Stimulated activated CD8-positive, alpha-beta memory T cell treated with anti-CD3 and anti-CD28 coated beads, Interleukin-7, amount 100 ng/mL, for 24 hours (primary cell): ENCODE measurements at regions not wholly inside any gene's neighbourhood (a gene's known extent, or its start where the extent isn't known, plus 50 kb on each side); places are given as distances from the start of the nearest gene placed in this dataset.

Experiments used
- DNase-seq: peaks from one replicate; pipeline ENCODE4 v3.0.0-alpha.2; 2020; ENCODE audit warnings: low read depth

GRCh38 chr5:123809594-123810221 lies 297.7 kb downstream of the CSNK1G3 start:
- no peak for DNase-seq

DNA sequence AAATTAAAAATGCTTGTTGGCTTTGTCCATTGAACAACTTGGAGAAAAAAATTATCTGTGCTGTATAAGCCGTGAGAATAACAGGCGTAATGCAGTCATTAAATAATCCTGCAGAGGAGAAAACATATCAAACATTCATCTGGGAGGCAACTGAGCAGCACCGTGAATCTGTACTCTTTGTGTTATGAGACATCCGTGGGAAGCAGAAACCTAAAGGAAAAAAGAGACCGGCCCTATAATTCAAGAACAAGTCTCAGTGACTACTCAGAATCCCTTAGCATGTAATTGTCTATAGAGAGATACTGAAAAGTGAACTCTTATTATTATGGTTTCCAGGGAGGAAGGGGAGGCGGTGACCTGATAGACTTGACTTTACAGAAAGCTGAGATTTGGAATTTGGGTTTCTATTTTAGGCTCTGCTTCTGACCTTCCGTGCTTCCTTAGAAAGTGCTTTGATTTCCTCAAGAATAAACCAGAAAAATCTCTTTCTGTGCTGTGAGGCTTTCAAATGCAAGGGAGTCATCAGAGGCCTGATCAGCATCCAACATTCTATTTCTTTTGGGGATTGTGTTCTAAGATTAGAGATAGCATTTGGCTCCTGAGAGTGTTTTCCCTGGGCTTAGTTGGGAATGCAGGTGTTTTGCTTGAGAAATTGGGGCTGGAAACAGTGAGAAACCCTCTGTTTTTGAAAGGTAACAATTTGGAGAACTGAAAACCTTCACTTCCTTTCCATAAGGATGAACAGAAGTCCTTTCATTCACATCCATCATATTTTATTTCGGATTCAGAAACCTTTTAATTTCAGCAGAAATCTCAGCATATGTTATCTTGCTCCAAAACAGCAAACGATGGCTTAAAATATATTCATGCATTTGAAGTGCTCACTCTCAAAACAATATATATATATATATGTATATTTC lies 296.7 kb downstream of the CSNK1G3 start:
- DNase-seq, result no peak

GRCh38 chr5:123807177-123807945 lies 295.4 kb downstream of the CSNK1G3 start:
- no peak for DNase-seq

DNA sequence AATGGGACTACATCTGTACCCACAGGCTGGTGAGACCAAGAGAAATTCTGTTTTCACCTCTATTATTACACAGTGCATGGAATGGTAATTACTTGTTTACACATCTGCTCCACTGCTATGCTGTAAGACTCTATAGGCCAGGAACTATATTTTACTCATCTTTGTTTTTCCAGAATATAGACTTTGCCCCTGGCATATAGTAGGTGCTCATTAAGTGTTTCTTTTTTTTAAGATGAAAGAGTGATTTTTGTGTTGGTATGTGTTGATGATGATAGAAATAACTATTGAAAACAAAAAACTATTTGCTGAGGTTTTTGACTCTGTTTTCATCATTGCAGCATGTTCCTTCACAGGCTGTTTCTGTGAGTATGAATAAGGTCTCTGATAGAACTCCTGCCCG lies 294.7 kb downstream of the CSNK1G3 start:
- DNase-seq, result no peak

GRCh38 chr5:123805300-123805699 lies 293.3 kb downstream of the CSNK1G3 start:
- DNase-seq, result no peak

- no peak for DNase-seq
Observed at GRCh38 chr5:123803359-123803758, 291.4 kb downstream of the CSNK1G3 start.

DNA sequence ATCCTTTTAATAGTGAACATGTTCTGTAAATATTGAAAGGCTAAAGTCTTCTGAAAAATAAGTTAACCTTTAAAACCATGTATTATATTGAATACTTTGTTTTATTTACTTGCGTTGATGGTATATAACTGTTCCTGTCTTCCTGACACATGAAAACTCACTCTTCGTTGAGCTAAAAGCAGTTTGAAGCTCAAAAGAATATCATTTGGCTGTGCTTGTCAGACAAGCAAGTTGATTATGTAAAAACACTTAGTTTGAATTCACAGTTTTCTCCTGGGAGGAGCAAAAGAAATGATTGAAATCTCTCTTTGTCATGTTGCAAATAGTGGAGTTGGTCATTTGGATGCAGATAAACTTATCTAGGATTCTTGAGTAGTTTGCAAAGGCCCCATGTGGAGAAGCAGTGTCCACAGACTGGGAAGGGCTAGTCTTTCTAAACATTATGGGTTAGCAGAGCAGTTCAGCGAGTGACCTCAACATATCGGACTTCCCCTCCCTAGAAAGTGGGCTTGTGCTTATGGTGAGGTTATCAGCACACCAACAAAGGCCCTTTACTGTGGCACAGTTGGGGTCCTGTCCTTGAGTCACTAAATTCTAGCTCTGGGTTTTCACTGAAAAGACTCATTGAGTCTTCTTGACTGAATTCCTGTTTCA lies 290.4 kb downstream of the CSNK1G3 start:
- no peak for DNase-seq

DNA sequence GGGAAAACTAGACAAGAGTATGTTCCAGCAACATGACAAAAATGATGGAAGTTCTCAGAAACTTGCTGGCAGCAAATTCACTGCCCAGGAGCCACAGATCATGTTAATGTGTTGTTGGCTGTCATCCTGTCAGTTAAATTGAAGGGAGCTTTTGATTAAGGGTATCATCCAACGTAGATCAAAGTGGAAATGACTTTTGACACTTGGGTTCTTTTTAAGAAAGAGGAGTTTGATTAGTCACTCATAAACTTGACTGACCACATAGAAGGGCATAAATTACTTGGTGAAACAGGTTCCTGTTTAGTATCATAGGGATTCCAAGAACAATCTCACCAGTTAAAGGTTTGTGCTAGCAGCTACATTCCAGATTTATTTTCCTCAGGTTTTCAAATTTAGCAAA lies 288.7 kb downstream of the CSNK1G3 start:
- DNase-seq, result no peak

DNA sequence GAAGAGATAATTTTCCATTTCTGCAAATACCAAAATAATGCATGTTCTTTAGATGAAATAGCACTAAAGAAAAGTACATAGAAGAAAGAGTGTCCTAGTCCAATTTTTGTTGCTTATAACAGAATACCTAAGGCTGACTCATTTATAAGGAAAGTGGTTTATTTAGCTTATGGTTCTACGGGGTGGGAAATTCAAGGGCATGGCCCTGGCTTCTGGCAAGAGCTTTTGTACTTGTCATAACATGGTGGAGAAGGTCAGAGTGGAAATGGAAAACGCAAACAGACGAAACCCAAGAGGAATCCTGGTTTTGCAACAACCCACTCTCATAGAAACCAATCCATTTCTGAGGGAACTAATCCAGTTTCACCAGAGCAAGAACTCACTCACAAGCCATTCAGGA lies 283.7 kb downstream of the CSNK1G3 start:
- DNase-seq, result no peak

DNA sequence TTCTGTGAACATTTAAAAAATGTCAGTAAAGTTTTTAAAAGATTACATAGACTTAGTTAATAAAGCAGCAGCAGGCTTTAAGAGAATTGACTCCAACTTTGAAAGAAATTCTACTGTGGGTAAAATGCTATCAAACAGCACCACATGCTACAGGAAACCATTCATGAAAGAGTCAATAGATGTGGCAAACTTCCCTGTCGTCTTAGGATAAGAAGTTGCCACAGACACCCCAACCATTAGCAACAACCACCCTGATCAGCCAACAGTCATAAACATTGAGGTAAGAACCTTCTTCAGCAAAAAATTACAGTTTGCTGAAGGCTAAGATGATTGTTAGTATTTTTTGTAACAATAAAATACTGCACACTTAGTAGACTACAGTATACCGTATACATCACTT lies 278.2 kb downstream of the CSNK1G3 start:
- no peak for DNase-seq

GRCh38 chr5:123787635-123788034 lies 275.7 kb downstream of the CSNK1G3 start:
- no peak for DNase-seq

DNA sequence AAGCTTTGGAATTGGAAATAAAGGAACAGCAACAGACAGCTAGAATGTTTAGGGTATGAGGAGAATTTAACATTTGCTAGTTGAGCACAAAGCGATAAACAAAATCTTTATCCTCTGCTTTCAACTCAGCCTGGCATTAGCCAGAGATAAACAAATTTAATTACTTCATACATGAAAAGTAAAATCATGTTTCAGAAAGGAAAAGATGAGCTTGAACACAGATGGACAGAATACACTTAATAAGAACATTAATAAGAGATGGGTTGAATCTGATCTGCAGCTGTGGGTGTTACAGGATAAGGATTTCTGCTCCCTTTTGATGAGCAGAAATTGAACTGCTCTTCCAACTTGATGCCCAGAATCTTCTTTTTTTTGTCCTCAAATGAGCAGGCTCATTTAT lies 275.2 kb downstream of the CSNK1G3 start:
- no peak for DNase-seq

GRCh38 chr5:123786411-123786810 lies 274.4 kb downstream of the CSNK1G3 start:
- no peak for DNase-seq

GRCh38 chr5:123785162-123786071 lies 273.4 kb downstream of the CSNK1G3 start:
- no peak for DNase-seq

GRCh38 chr5:123783421-123783820 lies 271.4 kb downstream of the CSNK1G3 start:
- no peak for DNase-seq

DNA sequence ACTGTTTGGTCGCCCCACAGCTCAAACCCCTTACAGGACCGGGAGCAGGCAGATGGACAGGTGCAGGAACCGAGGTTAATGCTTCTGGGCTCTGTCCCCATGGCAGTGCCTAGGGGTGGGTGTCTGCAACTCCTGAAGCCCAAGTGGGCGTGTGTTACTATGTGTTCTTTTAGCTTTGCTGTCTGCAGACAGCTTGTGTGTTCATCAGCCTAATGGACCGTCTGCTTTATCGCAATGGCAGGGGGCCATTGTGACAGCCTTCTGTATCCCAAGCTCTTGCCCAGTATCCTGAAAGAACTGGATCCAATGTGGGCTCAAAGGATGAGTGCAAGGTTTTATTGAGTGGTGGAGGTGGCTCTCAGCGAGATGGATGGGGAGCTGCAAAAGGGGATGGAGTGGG lies 266.7 kb downstream of the CSNK1G3 start:
- DNase-seq, result no peak

DNA sequence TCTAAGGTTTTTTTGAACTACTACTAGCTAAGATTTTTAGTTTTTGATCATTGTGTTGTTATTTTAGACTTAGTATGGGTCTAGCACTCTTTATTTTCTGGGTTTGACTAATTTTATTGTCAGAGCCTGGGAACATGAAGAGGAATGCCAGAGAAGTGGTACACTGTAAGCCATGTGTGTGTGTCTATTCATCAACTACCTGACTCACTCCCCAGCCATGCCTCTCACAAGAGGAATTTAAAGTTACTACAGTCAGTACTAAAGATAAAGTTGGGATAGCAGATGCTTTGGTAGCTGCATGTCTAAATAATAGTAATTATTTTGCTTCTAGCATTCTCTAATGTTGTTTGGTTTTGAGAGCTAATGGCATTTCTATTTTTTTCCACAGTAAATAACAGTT lies 264.8 kb downstream of the CSNK1G3 start:
- DNase-seq, result no peak

GRCh38 chr5:123771715-123772114 lies 259.7 kb downstream of the CSNK1G3 start:
- no peak for DNase-seq

GRCh38 chr5:123763201-123763600 lies 251.2 kb downstream of the CSNK1G3 start:
- DNase-seq, result no peak

- no peak for DNase-seq
Observed at GRCh38 chr5:123756816-123757215, 244.8 kb downstream of the CSNK1G3 start.

GRCh38 chr5:123756318-123756665 lies 244.3 kb downstream of the CSNK1G3 start:
- no peak for DNase-seq
